GM10248 (cell line): ENCODE measurements at regions not wholly inside any gene's neighbourhood (a gene's known extent, or its start where the extent isn't known, plus 50 kb on each side); places are given as distances from the start of the nearest gene placed in this dataset.

Source experiments
- CTCF ChIA-PET: fragments of 300-600 bp; sonication (Branson Sonifier 250); formaldehyde crosslinking; extraction: SDS; loops from one replicate; lab custom pipeline; 2021; ENCODE audit warnings: antibody characterized with exemption; lab: Yijun Ruan, JAX
- POLR2A ChIA-PET: fragments of 350-650 bp; sonication (Branson Sonifier 250); formaldehyde crosslinking; extraction: SDS; loops from one replicate; lab custom pipeline; 2020; ENCODE audit warnings: antibody characterized with exemption; lab: Yijun Ruan, JAX
- DNase-seq: peaks from one replicate; pipeline ENCODE4 v3.0.0; 2012; ENCODE audit errors: extremely low spot score
- TF ChIP-seq, protein P1 (sequence below): IDR thresholded peaks from 2 replicates; pipeline ENCODE4 v1.5.1; 2012; ENCODE audit warnings: mild to moderate bottlenecking, low read depth; ENCODE audit errors: extremely low read depth, missing control alignments, control extremely low read depth

DNA sequence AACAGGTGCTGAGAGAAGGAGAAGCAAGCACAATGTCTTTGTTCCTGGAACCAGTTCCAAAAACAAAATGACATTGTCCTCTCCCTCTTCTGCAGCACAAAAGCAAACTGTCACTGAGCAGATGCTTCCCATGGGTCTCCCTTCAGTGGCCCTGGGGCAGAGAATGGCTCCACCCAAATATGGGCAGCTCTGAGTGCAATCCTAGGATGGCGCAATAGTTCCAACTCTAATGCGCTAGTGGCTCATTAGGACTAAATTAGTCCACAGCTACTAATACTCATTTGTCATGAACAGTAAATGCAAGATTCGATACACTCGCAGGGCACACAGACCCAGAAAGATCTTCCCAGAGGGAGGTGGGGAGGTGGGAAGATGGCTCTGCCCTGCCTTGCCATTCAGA, 205.2 kb upstream of the CHAC2 start:
- no peak for DNase-seq
- ChIA-PET POLR2A (no interaction called here), CTCF (no interaction called here)
- TF ChIP-seq, protein P1, sequence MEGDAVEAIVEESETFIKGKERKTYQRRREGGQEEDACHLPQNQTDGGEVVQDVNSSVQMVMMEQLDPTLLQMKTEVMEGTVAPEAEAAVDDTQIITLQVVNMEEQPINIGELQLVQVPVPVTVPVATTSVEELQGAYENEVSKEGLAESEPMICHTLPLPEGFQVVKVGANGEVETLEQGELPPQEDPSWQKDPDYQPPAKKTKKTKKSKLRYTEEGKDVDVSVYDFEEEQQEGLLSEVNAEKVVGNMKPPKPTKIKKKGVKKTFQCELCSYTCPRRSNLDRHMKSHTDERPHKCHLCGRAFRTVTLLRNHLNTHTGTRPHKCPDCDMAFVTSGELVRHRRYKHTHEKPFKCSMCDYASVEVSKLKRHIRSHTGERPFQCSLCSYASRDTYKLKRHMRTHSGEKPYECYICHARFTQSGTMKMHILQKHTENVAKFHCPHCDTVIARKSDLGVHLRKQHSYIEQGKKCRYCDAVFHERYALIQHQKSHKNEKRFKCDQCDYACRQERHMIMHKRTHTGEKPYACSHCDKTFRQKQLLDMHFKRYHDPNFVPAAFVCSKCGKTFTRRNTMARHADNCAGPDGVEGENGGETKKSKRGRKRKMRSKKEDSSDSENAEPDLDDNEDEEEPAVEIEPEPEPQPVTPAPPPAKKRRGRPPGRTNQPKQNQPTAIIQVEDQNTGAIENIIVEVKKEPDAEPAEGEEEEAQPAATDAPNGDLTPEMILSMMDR = no peak

DNA sequence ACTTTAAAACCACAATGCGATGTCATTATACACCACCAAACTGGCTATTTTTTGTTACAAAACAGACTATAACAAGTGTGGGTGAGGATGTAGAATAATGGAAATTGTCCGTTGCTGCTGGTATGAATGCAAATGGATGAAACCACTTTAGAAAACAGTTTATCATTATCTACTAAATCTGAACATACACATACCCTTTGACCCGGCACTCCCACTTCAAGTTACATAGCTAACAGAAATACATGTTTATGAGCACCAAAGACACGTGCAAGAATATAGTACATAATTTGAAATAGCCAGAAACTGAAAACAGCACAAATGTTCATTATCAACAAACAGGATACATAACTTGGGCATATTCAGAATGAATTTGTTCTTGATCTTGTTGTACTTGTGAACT, 206.4 kb upstream of the CHAC2 start:
- ChIA-PET POLR2A (no interaction called here), CTCF (no interaction called here)
- TF ChIP-seq, protein P1 = no peak
- DNase-seq = no peak

DNA sequence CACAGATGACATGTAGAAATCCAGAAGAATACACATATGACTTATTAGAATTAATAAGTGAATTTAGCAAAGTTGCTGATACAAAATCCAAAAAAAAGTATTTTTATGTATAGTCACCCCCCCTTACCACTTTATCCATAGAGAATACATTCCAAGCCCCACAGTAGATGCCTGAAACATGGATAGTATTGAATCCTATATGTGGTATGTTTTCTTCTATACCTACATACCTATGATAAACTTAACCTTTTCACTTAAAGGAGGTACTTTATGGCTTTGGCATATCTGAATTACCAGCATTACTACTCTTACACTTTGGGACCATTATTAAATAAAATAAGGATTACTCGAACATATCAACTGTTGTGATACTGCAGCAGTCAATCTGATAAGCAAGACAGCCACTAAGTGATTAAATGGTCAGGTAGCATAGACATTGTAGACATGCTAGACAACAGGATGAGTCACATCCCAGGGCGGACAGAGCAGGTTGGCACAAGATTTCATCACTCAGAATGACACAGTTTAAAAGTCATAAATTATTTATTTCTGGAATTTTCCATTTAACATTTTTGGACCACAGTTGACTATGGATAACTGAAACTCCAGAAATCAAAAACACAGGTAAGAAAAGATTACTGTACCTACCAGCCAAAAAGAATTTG, 208.2 kb upstream of the CHAC2 start:
- ChIA-PET CTCF (no interaction called here), POLR2A (no interaction called here)
- no peak for DNase-seq
- TF ChIP-seq, protein P1 = no peak

DNA sequence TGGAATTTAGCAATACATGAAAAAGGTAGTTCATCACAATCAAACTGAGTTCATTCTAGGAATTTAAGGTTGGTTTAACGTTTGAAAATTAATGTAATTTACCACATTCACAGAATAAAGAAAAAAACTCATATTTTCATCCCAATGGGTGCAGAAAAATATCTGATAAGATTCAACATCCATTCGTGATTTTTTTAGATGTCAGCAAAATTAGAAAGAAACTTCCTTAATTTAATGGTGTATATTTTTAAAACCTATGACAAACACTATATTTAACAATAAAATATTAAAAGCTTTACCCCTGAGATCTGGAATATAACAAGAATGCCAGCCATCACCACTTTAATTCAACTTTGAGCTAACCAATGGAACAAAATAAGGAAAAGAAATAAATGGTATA, 208.7 kb upstream of the CHAC2 start:
- TF ChIP-seq, protein P1 = no peak
- POLR2A ChIA-PET = no interaction called here
- CTCF ChIA-PET = no interaction called here
- DNase-seq = no peak

DNA sequence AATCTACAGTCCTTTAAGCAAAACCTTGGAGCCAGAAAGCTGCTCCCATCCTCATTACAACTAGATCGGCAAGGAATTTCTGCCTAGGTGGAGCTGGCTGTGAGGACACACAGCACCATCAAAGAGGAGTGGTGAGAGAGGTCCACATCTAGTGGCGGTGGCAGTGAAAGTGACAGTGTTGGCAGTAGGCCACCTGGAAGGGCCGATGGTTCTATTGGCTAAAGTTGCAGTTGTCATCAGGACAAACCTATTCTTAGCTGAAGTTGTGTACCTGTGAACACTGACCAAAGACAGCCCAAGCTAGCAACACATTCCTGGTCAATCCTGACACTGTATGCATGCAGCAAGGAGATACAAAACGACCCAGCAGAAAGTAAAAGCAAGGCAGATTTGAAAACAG, 218.1 kb upstream of the CHAC2 start:
- TF ChIP-seq, protein P1 = no peak
- POLR2A ChIA-PET = no interaction called here
- CTCF ChIA-PET = interaction anchor here (1.1 kb wide), 1 partner anchor 22 kb away, joined by 3 read pairs; no protein-coding TSS in a partner anchor
- no peak for DNase-seq

DNA sequence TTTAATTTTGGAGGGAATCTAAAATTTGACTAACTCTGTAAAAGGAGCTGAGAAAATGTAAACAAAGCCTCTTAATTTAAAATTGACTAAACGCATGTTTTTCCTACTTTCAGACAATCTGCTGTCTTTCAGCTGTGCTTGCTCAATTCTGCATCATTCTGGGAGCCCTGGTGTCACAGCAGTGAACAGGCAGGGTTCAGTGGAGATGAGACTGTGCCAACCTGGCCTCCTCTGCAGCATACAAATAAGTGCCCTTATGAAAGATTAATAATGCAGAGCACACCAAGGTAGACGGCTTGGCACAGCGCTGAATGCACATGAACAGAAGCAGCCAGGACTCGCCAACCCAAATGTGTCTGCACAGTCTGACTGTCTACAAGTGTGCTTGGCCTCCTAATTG, 222.0 kb upstream of the CHAC2 start:
- TF ChIP-seq, protein P1 = no peak
- no peak for DNase-seq
- ChIA-PET CTCF (no interaction called here), POLR2A (no interaction called here)
